ENCODE measurements at regions not wholly inside any gene's neighbourhood (a gene's known extent, or its start where the extent isn't known, plus 50 kb on each side); places are given as distances from the start of the nearest gene placed in this dataset.

- no peak for TF ChIP-seq CTCF (IDR thresholded peaks at IDR 0.05; ENCODE audit: insufficient read depth, low read length, poor library complexity, severe bottlenecking)
- no peak for TF ChIP-seq EZH2phosphoT487 (conservative IDR thresholded peaks at IDR 0.05; ENCODE audit: low read length)
- Histone ChIP-seq H3K27ac (ENCODE audit: low read depth, low read length) (no peak overlapping the region), H3K9me2 (replicated peaks; ENCODE audit: insufficient read depth, low read length) (no peaks in the 10 kb centered on the region), H3F3A (ENCODE audit: insufficient read depth) (peaks cover 5% of the 10 kb centered on the region; the same call in 1 of the 2 replicates), H3K4me2 (ENCODE audit: low read depth, low read length, poor library complexity, severe bottlenecking) (no peak overlapping the region), H3K4me3 (ENCODE audit: insufficient read depth, low read length, poor library complexity, severe bottlenecking) (no peak overlapping the region), H3K79me2 (ENCODE audit: insufficient read depth, low read length) (no peaks in the 10 kb centered on the region), H3K27me3 (ENCODE audit: low read length) (no peaks in the 10 kb centered on the region), H3K9ac (ENCODE audit: low read length) (no peak overlapping the region), H3K36me3 (ENCODE audit: low read length) (no peaks in the 10 kb centered on the region), H4K20me1 (ENCODE audit: low read depth, low read length) (no peaks in the 10 kb centered on the region), H2AFZ (ENCODE audit: low read depth, low read length, severe bottlenecking) (no peak overlapping the region), H3K9me3 (ENCODE audit: insufficient read depth, low read length) (no peaks in the 10 kb centered on the region)
Observed at GRCh38 chr2:203585516-203585915, 50.4 kb upstream of the RAPH1 start.

- no peak overlapping the region for H2AFZ ChIP-seq (ENCODE audit: low read depth, low read length, severe bottlenecking)
- H3K36me3 ChIP-seq (ENCODE audit: low read length) = no peaks in the 10 kb centered on the region
- H3K9me2 ChIP-seq (replicated peaks; ENCODE audit: insufficient read depth, low read length) = no peaks in the 10 kb centered on the region
- H3K27me3 ChIP-seq (ENCODE audit: low read length) = no peaks in the 10 kb centered on the region
- no peak overlapping the region for H3K9ac ChIP-seq (ENCODE audit: low read length)
- H3K79me2 ChIP-seq (ENCODE audit: insufficient read depth, low read length) = no peaks in the 10 kb centered on the region
- peaks cover 5% of the 10 kb centered on the region; the same call in 1 of the 2 replicates for H3F3A ChIP-seq (ENCODE audit: insufficient read depth)
- no peak for TF ChIP-seq EZH2phosphoT487 (conservative IDR thresholded peaks at IDR 0.05; ENCODE audit: low read length)
- no peak for TF ChIP-seq CTCF (IDR thresholded peaks at IDR 0.05; ENCODE audit: insufficient read depth, low read length, poor library complexity, severe bottlenecking)
- H3K4me2 ChIP-seq (ENCODE audit: low read depth, low read length, poor library complexity, severe bottlenecking) = no peak overlapping the region
- H3K27ac ChIP-seq (ENCODE audit: low read depth, low read length) = no peak overlapping the region
- no peaks in the 10 kb centered on the region for H4K20me1 ChIP-seq (ENCODE audit: low read depth, low read length)
- no peak overlapping the region for H3K4me3 ChIP-seq (ENCODE audit: insufficient read depth, low read length, poor library complexity, severe bottlenecking)
- no peaks in the 10 kb centered on the region for H3K9me3 ChIP-seq (ENCODE audit: insufficient read depth, low read length)
Observed at GRCh38 chr2:203586206-203586605, 51.1 kb upstream of the RAPH1 start.

- Histone ChIP-seq H3K9me2 (replicated peaks; ENCODE audit: insufficient read depth, low read length) (no peaks in the 10 kb centered on the region), H4K20me1 (ENCODE audit: low read depth, low read length) (no peaks in the 10 kb centered on the region), H3K27ac (ENCODE audit: low read depth, low read length) (no peak overlapping the region), H3K79me2 (ENCODE audit: insufficient read depth, low read length) (no peaks in the 10 kb centered on the region), H2AFZ (ENCODE audit: low read depth, low read length, severe bottlenecking) (no peak overlapping the region), H3K4me2 (ENCODE audit: low read depth, low read length, poor library complexity, severe bottlenecking) (no peak overlapping the region), H3K27me3 (ENCODE audit: low read length) (no peaks in the 10 kb centered on the region), H3K9me3 (ENCODE audit: insufficient read depth, low read length) (no peaks in the 10 kb centered on the region), H3K36me3 (ENCODE audit: low read length) (no peaks in the 10 kb centered on the region), H3K9ac (ENCODE audit: low read length) (no peak overlapping the region), H3K4me3 (ENCODE audit: insufficient read depth, low read length, poor library complexity, severe bottlenecking) (no peak overlapping the region), H3F3A (ENCODE audit: insufficient read depth) (peaks cover 5% of the 10 kb centered on the region; the same call in 1 of the 2 replicates)
- TF ChIP-seq EZH2phosphoT487 (conservative IDR thresholded peaks at IDR 0.05; ENCODE audit: low read length) (no peak), CTCF (IDR thresholded peaks at IDR 0.05; ENCODE audit: insufficient read depth, low read length, poor library complexity, severe bottlenecking) (no peak)
Observed at GRCh38 chr2:203586696-203587095, 51.6 kb upstream of the RAPH1 start.

Measured in SU-DHL-6 (cell line).